DOHH2 (cell line): ENCODE measurements at regions not wholly inside any gene's neighbourhood (a gene's known extent, or its start where the extent isn't known, plus 50 kb on each side); places are given as distances from the start of the nearest gene placed in this dataset.

Experiments used
- H3F3A ChIP-seq: fragments of 200-600 bp; sonication (generic), shearing (Covaris generic); 2 replicates; pipeline ENCODE4 v1.6.0; 2016; ENCODE audit warnings: antibody characterized with exemption, mild to moderate bottlenecking; ENCODE audit not compliant: control insufficient read depth, insufficient read depth
- H3K27ac ChIP-seq: fragments of 200-600 bp; sonication (generic); 2 replicates; pipeline ENCODE4 v1.5.1; 2014; ENCODE audit warnings: low read depth, mild to moderate bottlenecking, low read length, moderate library complexity
- H3K27me3 ChIP-seq: fragments of 200-600 bp; sonication (generic); 2 replicates; pipeline ENCODE4 v1.6.1; 2014; ENCODE audit warnings: mild to moderate bottlenecking, low read length, mixed read lengths; ENCODE audit not compliant: control insufficient read depth
- H3K36me3 ChIP-seq: fragments of 200-600 bp; sonication (generic); 2 replicates; pipeline ENCODE4 v1.6.1; 2014; ENCODE audit warnings: mild to moderate bottlenecking, low read length, moderate library complexity, mixed read lengths; ENCODE audit not compliant: control insufficient read depth
- H3K4me1 ChIP-seq: fragments of 200-600 bp; sonication (generic); 2 replicates; pipeline ENCODE4 v1.6.1; 2014; ENCODE audit warnings: mild to moderate bottlenecking, low read length, mixed read lengths; ENCODE audit not compliant: control insufficient read depth
- H3K4me2 ChIP-seq: fragments of 200-600 bp; sonication (generic); 2 replicates; pipeline ENCODE4 v1.6.0; 2014; ENCODE audit warnings: mild to moderate bottlenecking, low read length, moderate library complexity
- H3K4me3 ChIP-seq: fragments of 200-600 bp; sonication (generic); 2 replicates; pipeline ENCODE4 v1.5.1; 2014; ENCODE audit warnings: mild to moderate bottlenecking, low read length, mixed read lengths
- H3K79me2 ChIP-seq: fragments of 200-600 bp; sonication (generic); 2 replicates; pipeline ENCODE4 v1.6.1; 2014; ENCODE audit warnings: mild to moderate bottlenecking, low read length, mixed read lengths; ENCODE audit not compliant: control insufficient read depth
- H3K9me2 ChIP-seq: fragments of 200-600 bp; sonication (generic); replicated peaks from 2 replicates; pipeline ENCODE4 v1.6.1; 2014; ENCODE audit warnings: mild to moderate bottlenecking, low read length, mixed read lengths; ENCODE audit not compliant: control insufficient read depth
- H3K9me3 ChIP-seq: fragments of 200-600 bp; sonication (generic); 2 replicates; pipeline ENCODE4 v1.6.1; 2014; ENCODE audit warnings: antibody characterized with exemption, low read length, mixed read lengths; ENCODE audit not compliant: control insufficient read depth, insufficient read depth
- H4K20me1 ChIP-seq: fragments of 200-600 bp; sonication (generic); 2 replicates; pipeline ENCODE4 v1.6.0; 2014; ENCODE audit warnings: low read depth, mild to moderate bottlenecking, antibody characterized with exemption, low read length, moderate library complexity; ENCODE audit not compliant: control insufficient read depth, insufficient read depth
- CTCF ChIP-seq: fragments of 200-600 bp; sonication (generic); IDR thresholded peaks from one replicate; pipeline ENCODE4 v1.5.1; 2014; ENCODE audit warnings: antibody characterized with exemption, mild to moderate bottlenecking, low read depth, low read length; ENCODE audit not compliant: poor library complexity, severe bottlenecking
- EZH2phosphoT487 ChIP-seq: fragments of 200-600 bp; sonication (generic); IDR thresholded peaks from 2 replicates; pipeline ENCODE4 v1.6.1; 2017; ENCODE audit warnings: borderline replicate concordance, mild to moderate bottlenecking, antibody characterized with exemption, low read length, moderate library complexity, mixed read lengths

GRCh38 chr6:112927641-112928320 is 580.7 kb downstream of the RFPL4B start:
- no peaks in the 10 kb centered on the region for H4K20me1 ChIP-seq
- H3K4me2 ChIP-seq: no peak overlapping the region
- no peaks in the 10 kb centered on the region for H3K27me3 ChIP-seq
- H3K36me3 ChIP-seq: no peaks in the 10 kb centered on the region
- H3K79me2 ChIP-seq: no peaks in the 10 kb centered on the region
- no peaks in the 10 kb centered on the region for H3K9me2 ChIP-seq
- no peaks in the 10 kb centered on the region for H3F3A ChIP-seq
- H3K9me3 ChIP-seq: no peaks in the 10 kb centered on the region
- no peak overlapping the region for H3K27ac ChIP-seq
- H3K4me1 ChIP-seq: no peaks in the 10 kb centered on the region
- no peak for TF ChIP-seq CTCF
- TF ChIP-seq EZH2phosphoT487: no peak
- no peak overlapping the region for H3K4me3 ChIP-seq

GRCh38 chr6:112929641-112930040 is 582.5 kb downstream of the RFPL4B start:
- no peaks in the 10 kb centered on the region for H3K9me3 ChIP-seq
- no peak overlapping the region for H3K4me3 ChIP-seq
- no peaks in the 10 kb centered on the region for H4K20me1 ChIP-seq
- no peaks in the 10 kb centered on the region for H3K27me3 ChIP-seq
- no peaks in the 10 kb centered on the region for H3K36me3 ChIP-seq
- no peaks in the 10 kb centered on the region for H3K79me2 ChIP-seq
- no peaks in the 10 kb centered on the region for H3K4me1 ChIP-seq
- no peak overlapping the region for H3K4me2 ChIP-seq
- no peaks in the 10 kb centered on the region for H3K9me2 ChIP-seq
- no peaks in the 10 kb centered on the region for H3F3A ChIP-seq
- H3K27ac ChIP-seq: no peak overlapping the region
- TF ChIP-seq CTCF (no peak), EZH2phosphoT487 (no peak)

- H3K79me2 ChIP-seq: no peaks in the 10 kb centered on the region
- no peak overlapping the region for H3K4me2 ChIP-seq
- H3K9me3 ChIP-seq: no peaks in the 10 kb centered on the region
Measured at GRCh38 chr6:112931832-112932231, 584.7 kb downstream of the RFPL4B start.

More at GRCh38 chr6:112931832-112932231, 584.7 kb downstream of the RFPL4B start:
- H3K27me3 ChIP-seq: no peaks in the 10 kb centered on the region
- H3K4me1 ChIP-seq: no peaks in the 10 kb centered on the region
- no peak for TF ChIP-seq CTCF
- TF ChIP-seq EZH2phosphoT487: no peak
- no peak overlapping the region for H3K4me3 ChIP-seq
- H3K36me3 ChIP-seq: no peaks in the 10 kb centered on the region
- H3K9me2 ChIP-seq: no peaks in the 10 kb centered on the region
- H4K20me1 ChIP-seq: no peaks in the 10 kb centered on the region
- no peak overlapping the region for H3K27ac ChIP-seq
- no peaks in the 10 kb centered on the region for H3F3A ChIP-seq
